ENCODE measurements at regions not wholly inside any gene's neighbourhood (a gene's known extent, or its start where the extent isn't known, plus 50 kb on each side); places are given as distances from the start of the nearest gene placed in this dataset.
"Not testable (repeated sequence)": the region's sequence is repeated elsewhere in the genome, so short reads cannot be mapped to it uniquely, and the experiment has no call there.

DNA sequence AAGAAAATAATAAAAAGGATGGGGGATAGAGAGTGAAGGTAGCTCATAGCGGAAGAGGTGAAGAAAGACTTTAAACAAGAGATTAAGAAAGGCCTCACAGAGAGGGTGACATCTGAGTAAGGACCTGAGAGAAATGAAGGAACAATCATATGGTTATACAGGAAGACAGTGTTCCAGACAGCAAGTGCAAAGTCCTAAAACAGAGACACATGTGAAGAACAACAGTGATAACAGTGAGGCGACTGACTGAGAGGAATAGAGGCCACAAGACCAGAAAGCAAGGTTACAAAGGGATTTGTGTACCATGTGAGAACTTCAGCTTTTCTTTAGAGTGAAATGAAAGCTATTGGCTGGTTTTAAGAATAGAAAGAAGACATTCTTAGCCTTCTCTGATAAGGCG is 141.6 kb upstream of the PALMD start:
- DNase-seq: no peak

DNA sequence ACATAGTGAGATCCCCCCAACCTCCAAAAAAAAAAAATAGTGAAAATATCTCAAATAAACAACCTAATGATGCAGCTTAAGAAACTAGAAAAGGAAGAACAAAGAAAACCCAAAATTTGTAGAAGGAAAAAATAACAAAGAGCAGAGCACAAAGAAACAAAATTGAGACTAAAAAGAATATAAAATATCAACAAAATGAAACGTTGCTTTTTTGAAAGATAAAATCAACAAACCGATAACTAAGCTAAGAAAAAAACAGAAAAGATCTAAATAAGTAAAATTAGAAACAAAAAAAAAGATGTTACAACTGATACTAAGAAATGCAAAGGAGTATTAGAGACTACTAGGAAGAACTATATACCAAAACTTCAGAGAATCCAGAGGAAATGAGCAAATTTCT is 139.3 kb upstream of the PALMD start:
- no peak for DNase-seq

DNA sequence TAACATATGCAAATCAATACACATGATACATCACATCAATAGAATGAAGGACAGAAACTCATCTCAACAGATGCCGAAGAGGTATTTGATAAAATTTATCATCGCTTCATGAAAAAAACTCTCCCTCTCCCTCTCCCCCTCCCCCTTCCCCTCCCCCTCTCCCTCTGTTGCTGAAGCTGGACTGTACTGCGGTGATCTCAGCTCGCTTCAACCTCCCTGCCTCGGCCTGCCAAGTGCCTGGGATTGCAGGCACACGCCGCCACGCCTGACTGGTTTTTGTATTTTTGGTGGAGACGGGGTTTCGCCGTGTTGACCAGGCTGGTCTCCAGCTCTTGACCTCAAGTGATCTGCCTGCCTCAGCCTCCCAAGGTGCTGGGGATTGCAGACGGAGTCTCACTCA is 138.5 kb upstream of the PALMD start:
- DNase-seq: not testable (repeated sequence)

DNA sequence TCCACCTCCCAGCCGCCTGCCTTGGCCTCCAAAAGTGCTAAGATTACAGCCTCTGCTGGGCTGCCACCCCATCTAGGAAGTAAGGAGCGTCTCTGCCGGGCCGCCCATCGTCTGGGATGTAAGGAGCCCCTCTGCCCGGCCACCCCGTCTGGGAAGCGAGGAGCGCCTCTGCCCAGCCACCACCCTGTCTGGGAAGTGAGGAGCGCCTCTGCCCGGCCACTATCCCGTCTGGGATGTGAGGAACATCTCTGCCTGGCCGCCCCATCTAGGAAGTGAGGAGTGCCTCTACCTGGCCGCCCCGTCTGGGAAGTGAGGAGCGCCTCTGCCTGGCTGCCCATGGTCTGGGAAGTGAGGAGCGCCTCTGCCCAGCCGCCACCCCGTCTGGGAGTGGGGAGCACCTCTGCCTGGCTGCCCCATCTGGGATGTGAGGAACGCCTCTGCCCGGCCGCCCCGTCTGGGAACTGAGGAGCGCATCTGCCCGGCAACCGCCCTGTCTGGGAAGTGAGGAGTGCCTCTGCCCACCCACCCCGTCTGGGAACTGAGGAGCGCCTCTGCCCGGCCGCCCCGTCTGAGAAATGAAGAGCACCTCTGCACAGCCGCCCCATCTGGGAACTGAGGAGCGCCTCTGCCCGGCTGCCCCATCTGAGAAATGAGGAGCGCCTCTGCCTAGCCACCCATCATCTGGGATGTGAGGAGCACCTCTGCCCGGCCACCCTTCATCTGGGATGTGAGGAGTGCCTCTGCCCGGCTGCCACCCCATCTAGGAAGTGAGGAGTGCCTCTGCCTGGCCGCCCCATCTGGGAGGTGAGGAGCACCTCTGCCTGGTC is 137.8 kb upstream of the PALMD start:
- DNase-seq: no peak

DNA sequence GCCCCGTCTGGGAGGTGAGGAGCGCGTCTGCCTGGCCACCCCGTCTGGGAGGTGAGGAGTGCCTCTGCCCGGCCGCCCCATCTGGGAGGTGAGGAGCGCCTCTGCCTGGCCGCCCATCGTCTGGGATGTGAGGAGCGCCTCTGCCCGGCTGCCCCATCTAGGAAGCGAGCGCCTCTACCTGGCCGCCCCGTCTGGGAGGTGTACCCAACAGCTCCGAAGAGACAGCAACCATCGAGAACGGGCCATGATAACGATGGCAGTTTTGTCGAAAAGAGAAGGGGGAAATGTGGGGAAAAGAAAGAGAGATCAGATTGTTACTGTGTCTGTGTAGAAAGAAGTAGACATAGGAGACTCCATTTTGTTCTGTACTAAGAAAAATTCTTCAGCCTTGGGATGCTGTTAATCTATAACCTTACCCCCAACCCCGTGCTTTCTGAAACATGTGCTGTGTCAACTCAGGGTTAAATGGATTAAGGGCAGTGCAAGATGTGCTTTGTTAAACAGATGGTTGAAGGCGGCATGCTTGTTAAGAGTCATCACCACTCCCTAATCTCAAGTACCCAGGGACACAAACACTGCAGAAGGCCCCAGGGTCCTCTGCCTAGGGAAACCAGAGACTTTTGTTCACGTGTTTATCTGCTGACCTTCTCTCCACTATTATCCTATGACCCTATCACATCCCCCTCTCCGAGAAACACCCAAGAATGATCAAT is 137.0 kb upstream of the PALMD start:
- not testable (repeated sequence) for DNase-seq

DNA sequence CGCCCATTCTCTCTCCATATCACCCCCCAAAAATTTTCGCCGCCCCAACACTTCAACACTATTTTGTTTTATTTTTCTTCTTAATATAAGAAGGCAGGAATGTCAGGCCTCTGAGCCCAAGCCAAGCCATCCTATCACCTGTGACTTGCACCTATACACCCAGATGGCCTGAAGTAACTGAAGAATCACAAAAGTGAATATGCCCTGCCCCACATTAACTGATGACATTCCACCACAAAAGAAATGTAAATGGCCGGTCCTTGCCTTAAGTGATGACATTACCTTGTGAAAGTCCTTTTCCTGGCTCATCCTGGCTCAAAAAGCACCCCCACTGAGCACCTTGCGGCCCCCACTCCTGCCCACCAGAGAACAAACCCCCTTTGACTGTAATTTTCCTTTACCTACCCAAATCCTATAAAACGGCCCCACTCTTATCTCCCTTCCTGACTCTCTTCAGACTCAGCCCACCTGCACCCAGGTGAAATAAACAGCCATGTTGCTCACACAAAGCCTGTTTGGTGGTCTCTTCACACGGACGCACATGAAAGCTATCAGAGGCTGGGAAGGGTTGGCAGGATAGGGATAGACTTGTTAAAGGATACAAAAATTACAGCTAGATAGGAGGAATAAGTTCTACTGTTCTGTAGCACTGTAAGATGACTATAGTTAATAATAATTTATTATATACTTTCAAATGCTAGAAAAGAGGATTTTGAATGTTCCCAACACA is 130.9 kb upstream of the PALMD start:
- DNase-seq: not testable (repeated sequence)

DNA sequence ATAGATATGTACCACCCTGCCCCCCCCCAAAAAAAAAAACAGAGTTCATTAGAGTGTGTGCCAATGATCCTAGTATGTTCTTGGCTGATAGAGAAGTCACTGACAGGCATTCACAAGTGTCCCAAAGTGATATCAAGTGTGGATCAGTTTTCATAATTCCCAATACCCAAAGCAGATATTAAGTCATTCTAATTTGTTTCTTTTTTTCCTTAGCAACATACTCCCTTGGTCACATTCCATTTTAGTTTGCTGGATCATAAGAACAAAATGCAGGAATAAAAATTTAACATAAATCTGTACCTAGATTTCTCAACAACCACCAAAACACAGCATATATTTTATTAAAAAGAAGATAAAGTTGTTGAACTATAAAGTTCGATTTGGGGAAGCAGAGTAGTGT is 129.8 kb upstream of the PALMD start:
- no peak for DNase-seq

DNA sequence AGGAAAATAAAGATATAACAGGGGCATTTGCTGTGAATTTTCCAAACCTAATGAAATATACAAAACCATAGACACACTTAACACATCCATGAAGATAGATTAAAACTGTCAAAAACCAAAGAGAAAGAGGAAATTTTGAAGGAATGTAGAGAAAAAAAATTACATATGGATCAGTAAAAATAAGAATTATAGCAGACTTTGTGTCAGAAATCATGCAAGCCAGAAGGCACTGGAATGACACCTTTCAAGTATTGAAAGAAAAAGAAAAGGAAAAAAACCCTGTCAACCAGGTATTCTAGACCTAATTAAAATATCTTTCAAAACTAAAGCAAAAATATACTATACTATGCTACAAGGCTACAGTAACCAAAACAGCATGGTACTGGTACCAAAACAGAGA is 125.8 kb upstream of the PALMD start:
- DNase-seq: no peak

DNA sequence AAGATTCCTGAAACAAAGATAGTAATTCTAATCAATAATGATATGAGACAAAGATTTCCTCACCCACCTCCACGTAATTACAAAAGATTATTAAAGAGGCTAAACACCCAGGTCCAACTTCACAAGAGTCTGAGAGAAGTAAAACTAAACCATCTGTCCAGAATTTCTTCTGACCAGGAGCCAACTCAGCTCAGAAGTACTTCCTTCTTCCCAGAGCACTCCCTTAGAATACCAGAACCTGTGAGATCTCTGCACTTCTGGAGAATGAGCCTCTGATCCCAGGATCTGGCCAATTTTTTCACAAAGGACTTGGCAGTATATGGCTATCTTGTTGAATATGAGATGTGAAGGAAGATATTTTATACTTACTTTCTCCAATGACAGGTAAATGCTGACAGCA is 120.6 kb upstream of the PALMD start:
- no peak for DNase-seq

DNA sequence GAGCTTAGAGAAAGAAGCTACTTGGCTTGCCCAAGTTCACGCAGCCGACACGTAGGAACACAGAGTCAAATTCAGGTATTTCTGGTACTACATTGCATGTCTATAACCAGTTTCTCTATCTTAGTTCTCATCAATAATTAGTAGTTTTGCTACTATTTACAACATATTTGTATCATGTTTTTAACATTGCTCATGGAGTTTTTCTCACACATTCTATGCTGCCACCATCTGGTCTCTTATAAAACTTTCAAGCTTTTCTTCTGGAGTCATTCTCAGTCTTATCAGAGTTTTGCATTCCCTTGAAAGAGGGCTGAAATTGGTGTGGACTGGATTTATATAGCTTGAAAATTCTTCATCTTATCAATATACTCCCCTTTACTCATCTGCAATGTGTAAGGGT is 118.8 kb upstream of the PALMD start:
- DNase-seq: no peak

DNA sequence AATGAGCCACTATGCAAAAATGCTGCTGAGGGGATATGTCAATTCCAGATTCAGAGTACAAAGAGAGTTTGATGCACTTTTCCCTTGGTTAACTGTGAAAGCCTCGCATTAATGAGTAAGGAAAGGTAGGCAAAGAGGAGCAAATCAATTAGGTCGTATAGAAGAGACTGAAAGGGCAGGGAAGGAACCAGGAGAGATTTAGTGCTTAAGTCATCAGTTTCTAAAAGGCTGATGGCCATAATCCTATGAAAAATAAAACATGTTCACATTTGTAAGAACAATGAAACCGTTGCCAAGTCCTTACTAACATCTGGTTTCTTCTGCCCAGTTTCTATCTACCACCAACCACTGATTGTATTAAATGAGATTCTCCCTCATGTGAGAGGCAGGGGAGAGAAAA is 118.4 kb upstream of the PALMD start:
- DNase-seq: no peak

DNA sequence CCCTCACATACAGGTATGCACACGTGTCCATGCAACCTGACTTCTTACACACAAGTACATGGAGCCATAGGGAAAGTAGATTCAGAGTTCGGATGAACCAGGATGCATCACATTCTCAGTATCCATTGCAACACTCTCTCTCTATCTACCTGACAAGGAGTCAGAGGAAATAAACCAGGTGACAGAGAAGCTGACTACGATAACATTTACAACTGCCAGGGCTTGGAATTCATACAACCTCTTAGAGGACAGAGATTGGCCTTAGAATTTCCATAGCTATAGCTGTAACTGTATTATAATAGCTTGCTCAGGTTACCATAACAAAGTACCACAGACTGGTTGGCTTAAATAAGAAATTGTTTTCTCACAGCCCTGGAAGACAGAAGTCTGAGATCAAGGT is 116.9 kb upstream of the PALMD start:
- no peak for DNase-seq

DNA sequence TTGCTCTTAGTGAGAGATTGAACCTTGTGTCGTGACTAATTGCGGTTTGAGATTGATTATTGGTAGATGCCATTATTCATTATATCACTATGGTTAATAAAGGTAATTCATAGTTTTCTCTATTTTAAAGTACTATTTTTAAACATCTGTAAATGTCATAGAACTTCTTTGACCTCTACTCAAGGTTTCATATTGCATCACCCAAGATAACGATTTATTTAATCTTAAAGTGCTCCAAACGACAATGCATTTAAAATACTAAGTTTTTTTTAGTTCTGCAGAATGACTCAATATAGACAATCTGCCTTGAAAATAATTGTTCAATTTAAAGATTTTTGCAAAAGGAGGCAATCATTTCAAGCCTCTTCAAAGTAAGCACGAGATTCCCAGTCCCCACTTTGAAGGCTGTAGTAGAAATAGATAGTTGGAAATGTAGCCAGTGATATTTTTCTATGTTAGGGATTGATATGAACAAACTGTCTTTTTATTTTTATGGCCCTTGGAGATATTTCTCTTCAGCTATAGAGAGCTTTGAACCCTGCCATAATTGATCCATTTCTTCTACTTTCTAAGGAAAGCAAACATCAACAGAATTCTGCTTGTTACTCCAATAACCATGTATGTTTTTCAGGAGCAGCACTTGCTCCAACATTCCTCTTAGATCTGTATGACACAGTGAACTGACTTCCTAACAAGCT is 114.2 kb upstream of the PALMD start:
- DNase-seq: no peak

DNA sequence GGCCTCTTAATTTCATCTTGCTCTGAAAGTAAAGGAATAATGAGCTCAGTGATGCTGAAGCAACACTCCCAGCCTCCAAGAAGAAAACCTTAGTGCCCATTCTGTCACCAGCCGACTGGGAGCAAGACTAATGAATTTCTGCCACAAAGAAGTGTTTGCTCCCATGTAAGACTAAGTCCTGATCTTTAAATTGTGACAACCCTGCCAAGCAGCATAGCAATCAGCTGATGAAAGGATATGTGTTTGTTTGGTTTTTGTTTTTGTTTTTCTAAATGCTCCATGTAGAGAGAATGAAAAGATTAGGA is 113.7 kb upstream of the PALMD start:
- no peak for DNase-seq

DNA sequence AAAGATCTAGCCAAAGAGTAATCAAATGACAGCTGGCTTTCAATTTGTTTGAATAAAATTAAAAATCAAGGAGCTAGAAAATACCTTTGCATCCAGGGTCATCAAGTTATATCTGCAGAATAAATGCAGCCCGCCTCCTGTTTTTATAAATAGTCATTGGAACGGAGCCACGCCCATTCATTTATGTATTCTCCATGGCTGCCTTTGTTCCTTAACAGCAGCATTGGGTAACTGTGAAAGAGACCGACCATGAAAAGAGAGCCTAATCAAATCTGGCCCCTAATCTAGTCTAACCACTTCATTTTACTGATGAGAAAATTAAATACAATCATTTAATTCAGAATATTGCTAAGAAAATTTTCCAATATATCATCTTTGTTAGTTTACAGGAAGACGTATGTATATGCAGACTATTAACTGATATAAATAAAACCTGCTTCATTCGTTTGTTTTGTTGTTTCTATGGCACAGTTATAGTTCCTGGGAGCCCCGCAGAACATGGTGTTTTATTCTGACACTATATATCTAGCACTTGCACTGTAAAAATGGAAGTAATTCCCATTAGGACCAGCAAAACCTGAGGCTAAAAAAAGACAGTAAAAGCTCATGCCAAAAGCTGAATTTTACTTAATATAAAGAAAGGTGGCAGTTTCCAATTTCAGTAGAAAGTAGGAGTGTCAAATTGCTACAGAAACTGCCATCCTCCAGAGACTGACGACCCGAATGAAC is 111.8 kb upstream of the PALMD start:
- DNase-seq: no peak

DNA sequence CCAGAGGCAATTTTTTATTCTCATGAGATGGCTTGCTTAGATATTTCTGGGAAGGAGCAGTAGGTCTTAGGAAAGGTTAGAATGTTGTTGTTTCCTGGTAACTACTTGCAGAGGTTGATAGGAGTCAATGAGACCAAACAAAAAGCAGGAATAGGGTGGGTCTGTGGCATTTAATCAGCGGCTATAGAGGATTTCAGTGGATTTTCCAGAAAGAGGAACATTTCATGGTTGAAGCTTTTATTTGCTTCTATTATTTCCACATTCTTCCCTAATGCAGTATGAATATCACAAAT is 111.3 kb upstream of the PALMD start:
- DNase-seq: no peak

DNA sequence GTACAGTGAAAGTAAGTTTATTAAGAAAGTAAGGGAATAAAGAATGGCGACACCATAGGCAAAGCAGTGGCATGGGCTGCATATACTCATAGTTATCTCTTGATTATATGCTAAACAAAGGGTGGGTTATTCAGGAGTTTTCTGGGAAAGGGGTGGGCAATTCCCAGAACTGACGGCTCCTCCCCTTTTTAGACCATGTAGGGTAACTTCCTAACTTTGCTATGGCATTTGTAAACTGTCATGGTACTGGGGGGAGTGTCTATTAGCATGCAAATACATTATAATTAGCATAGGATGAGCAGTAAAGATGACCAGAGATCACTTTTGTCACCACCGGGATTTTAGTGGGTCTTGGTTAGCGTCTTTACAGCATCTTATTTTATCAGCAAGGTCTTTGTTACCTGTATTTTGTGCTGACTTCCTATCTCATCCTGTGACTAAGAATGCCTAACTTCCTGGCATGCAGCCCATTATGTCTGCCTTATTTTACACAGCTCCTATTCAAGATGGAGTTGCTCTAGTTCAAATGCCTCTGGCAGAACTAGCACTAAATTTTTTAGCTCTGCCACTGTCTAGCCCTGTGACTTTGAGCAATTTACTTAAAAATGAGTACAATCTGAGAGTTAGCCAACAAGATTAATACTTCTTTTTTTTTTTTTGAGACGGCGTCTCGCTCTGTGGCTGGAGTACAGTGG is 110.3 kb upstream of the PALMD start:
- DNase-seq: no peak

DNA sequence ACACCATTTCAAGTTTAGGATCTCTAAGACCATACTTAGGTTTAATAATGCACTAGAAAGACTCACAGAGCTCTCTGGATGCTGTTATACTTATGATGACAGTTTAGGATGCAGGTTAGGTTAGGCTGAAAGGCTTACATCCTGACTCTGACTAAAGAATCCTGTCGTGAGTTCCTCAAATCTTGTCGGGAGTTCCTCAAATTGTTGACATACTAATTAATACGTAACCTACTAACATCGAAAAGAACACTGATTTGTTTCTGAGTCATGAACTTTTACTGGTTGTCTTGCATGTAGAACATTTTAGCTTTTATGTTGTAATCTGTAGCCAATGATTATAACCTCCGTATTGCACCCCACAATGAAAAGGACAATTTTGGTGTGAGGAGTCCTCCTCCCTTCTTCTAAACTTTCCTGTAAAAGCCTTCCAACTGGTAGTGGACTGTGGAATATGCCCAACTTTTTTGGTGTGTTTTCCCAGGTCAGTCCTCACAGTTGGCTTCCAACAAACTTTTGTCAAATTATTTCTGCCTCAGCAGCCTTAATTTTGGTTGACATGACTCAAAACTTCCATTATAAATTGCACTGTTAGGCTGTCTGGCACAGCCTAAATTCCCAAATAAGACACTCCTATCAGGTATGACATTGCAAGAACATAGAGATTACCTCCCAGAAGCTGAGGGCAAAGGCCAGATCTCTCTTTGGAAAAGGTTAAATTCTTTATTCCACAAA is 107.9 kb upstream of the PALMD start:
- DNase-seq: no peak

DNA sequence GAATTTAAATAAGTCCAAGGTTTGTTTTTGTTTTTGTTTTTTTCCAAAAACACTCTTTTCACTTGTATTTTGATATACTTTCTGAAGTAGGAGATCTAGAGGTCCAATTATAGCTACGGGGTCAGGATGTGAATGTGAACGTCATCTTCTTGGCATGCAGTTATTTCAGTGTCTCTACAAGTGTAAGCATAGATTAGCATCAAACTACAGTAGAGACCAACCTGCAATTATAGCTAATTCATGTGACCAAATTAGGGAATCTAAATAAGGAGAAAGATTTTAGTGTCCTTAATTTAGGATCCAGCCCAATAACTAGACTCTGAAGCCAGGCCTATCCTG is 107.3 kb upstream of the PALMD start:
- no peak for DNase-seq

DNA sequence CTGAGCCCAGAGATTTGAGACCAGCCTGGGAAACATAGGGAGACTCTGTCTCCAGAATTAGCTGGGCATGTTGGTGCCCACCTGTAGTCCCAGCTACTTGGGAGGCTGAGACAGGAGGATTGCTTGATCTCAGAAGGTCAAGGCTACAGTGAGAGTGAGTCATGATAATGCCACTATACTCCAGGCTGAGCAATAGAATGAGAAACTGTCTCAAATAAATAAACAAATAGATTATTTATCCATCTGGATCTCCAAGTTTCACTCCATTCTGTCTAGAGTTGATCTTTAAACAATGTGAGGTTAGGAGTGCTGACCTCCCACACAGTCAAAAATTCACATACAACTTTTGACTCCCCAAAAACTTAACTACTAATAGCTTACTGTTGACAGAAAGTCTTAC is 106.8 kb upstream of the PALMD start:
- DNase-seq: no peak

DNA sequence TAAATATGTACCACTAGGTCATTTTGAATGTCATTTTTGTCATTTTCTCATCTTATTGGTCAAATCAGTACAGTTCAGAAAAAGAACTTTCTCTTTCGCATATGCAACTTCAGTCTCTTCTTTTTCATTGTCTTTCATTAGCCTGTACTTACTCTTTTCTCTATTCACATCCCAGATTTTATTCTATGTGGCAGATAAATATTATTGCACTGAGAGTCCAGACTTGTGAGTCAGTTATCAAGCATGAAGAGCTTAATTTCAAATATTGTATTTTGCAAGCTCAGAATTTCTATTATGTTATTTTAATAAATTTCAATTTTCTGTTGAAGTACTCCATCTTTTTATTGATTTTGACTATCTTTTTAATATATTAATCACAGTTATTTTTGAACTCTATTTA is 105.2 kb upstream of the PALMD start:
- no peak for DNase-seq

DNA sequence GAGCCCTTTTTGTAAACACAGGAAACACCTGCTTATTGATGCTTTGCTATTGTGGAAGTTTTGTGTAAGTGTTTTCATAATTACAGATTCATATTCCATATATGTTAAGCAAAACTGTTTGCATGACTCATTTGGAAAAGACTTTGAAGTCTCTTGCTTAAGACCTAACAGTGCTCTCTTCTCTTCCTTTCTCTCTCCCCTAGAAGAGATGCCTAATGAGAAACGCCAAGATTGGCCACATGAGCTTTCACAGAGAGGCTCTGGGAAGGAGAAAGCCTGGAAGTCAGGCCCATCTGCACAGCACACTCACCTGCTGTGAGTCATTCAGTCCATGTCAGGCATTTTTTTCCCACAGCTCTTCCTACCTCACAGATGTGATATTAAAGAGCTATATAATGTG is 101.6 kb upstream of the PALMD start:
- DNase-seq: no peak
